ENCODE measurements at regions not wholly inside any gene's neighbourhood (a gene's known extent, or its start where the extent isn't known, plus 50 kb on each side); places are given as distances from the start of the nearest gene placed in this dataset.

DNA sequence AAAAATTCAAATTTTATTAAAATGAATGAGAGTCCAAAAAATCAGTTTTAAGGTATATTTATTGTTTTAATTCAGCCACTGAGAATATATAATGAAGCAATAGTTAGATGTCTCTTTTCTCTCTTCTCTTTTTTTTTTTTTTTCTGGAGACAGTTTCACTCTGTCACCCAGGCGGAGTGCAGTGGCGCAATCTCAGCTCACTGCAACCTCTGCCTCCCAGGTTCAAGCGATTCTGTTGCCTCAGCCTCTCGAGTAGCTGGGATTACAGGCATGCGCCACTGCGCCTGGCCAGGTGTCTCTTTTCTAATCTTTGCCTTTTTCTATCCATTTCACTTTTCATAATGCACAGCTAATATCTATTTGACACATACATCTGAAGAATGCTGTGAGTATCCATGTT is 307.1 kb upstream of the RGS6 start:
- Histone ChIP-seq H3K9me2 (ENCODE audit: low read depth, low read length) (no peaks in the 10 kb centered on the region), H3K36me3 (ENCODE audit: insufficient read depth, low read length) (peaks cover 12% of the 10 kb centered on the region; the same call in 1 of the 2 replicates), H3K79me2 (ENCODE audit: insufficient read depth, low read length) (no peaks in the 10 kb centered on the region), H3K27ac (ENCODE audit: low read depth, low read length, poor library complexity, severe bottlenecking) (no peak overlapping the region), H3K4me1 (ENCODE audit: insufficient read depth, low read length, severe bottlenecking) (no peaks in the 10 kb centered on the region), H3K9me3 (ENCODE audit: low read length) (no peaks in the 10 kb centered on the region), H3F3A (ENCODE audit: insufficient read depth, low read length) (0 out of 2 replicates have a peak, but pooled peaks cover 3% of the 10 kb centered on the region), H3K4me3 (ENCODE audit: low read depth, low read length, poor library complexity, severe bottlenecking) (no peak overlapping the region), H2AFZ (ENCODE audit: low read length) (no peak overlapping the region), H3K4me2 (ENCODE audit: low read length) (no peak overlapping the region), H3K9ac (ENCODE audit: low read length) (no peak overlapping the region), H3K27me3 (ENCODE audit: insufficient read depth, low read length) (no peaks in the 10 kb centered on the region), H4K20me1 (ENCODE audit: insufficient read depth, low read length) (no peaks in the 10 kb centered on the region)
- TF ChIP-seq, protein P1, sequence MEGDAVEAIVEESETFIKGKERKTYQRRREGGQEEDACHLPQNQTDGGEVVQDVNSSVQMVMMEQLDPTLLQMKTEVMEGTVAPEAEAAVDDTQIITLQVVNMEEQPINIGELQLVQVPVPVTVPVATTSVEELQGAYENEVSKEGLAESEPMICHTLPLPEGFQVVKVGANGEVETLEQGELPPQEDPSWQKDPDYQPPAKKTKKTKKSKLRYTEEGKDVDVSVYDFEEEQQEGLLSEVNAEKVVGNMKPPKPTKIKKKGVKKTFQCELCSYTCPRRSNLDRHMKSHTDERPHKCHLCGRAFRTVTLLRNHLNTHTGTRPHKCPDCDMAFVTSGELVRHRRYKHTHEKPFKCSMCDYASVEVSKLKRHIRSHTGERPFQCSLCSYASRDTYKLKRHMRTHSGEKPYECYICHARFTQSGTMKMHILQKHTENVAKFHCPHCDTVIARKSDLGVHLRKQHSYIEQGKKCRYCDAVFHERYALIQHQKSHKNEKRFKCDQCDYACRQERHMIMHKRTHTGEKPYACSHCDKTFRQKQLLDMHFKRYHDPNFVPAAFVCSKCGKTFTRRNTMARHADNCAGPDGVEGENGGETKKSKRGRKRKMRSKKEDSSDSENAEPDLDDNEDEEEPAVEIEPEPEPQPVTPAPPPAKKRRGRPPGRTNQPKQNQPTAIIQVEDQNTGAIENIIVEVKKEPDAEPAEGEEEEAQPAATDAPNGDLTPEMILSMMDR (IDR thresholded peaks at IDR 0.05; ENCODE audit: low read length), result no peak
- TF ChIP-seq EZH2 (IDR thresholded peaks at IDR 0.05; ENCODE audit: borderline replicate concordance, low read length), result no peak

DNA sequence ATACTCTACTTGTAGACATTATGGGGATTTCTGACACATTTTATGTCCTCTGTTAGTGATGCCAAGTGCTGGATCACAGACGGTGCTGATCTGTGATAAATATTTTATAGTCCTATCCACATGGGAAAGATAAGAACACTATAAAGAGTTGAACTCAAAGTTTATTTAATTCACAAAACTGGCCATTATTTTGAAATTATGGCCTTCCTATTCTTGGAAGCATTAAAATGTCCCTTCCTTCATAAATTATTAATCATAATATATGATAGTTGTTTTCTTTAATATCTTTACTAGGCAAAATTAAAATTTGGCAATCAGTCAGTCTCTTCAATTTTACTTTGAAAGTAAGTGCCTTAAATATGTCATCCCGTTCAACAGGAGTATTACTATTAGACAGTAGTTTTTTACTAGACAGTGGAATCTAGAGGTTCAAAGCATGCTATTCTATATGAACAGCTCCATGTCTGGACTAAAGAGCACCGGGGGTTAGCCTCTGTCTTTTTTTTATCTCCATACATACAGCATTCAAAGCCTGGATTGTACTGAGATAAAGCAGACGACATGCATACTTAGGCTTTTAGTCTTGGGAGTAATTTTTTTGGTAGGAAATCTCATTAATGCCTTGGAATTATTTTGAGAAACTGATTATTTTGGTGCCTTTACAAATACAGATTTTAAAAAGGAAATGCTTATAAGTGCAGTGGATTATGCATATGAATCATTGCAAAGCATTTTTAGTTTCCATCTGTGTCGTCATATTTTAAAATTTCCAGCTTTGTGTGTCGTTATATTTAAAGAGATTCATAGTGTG is 306.1 kb upstream of the RGS6 start:
- H3K4me1 ChIP-seq (ENCODE audit: insufficient read depth, low read length, severe bottlenecking), result no peaks in the 10 kb centered on the region
- no peaks in the 10 kb centered on the region for H3K79me2 ChIP-seq (ENCODE audit: insufficient read depth, low read length)
- H4K20me1 ChIP-seq (ENCODE audit: insufficient read depth, low read length), result no peaks in the 10 kb centered on the region
- no peak overlapping the region for H3K27ac ChIP-seq (ENCODE audit: low read depth, low read length, poor library complexity, severe bottlenecking)
- no peak overlapping the region for H3K9ac ChIP-seq (ENCODE audit: low read length)
- no peak overlapping the region for H2AFZ ChIP-seq (ENCODE audit: low read length)
- TF ChIP-seq, protein P1 (IDR thresholded peaks at IDR 0.05; ENCODE audit: low read length), result no peak
- no peak for TF ChIP-seq EZH2 (IDR thresholded peaks at IDR 0.05; ENCODE audit: borderline replicate concordance, low read length)
- no peaks in the 10 kb centered on the region for H3K9me3 ChIP-seq (ENCODE audit: low read length)
- no peaks in the 10 kb centered on the region for H3K9me2 ChIP-seq (ENCODE audit: low read depth, low read length)
- H3K4me2 ChIP-seq (ENCODE audit: low read length), result no peak overlapping the region
- peaks cover 12% of the 10 kb centered on the region; the same call in 1 of the 2 replicates for H3K36me3 ChIP-seq (ENCODE audit: insufficient read depth, low read length)
- H3F3A ChIP-seq (ENCODE audit: insufficient read depth, low read length), result 0 out of 2 replicates have a peak, but pooled peaks cover 3% of the 10 kb centered on the region
- no peaks in the 10 kb centered on the region for H3K27me3 ChIP-seq (ENCODE audit: insufficient read depth, low read length)
- H3K4me3 ChIP-seq (ENCODE audit: low read depth, low read length, poor library complexity, severe bottlenecking), result no peak overlapping the region

DNA sequence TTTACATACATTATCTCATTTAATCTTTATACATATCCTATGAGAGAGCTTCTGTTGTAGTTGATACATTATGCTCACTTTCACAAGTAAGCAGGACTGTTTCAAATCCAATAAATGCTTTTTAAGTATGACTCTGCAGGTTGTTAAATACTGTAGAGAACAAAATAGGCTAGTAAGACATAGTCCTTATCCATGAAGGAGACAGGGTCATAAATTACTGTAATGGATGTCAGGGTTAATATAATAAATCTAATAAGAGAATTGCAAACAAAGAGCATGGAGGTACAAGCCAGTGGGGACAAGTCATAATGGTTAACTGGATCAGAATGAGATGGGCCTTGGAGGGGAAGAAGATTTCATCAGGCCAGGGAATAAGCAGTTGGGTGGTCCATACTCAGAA is 303.8 kb upstream of the RGS6 start:
- Histone ChIP-seq H3F3A (ENCODE audit: insufficient read depth, low read length) (0 out of 2 replicates have a peak, but pooled peaks cover 3% of the 10 kb centered on the region), H3K4me1 (ENCODE audit: insufficient read depth, low read length, severe bottlenecking) (no peaks in the 10 kb centered on the region), H3K79me2 (ENCODE audit: insufficient read depth, low read length) (no peaks in the 10 kb centered on the region), H3K4me2 (ENCODE audit: low read length) (no peak overlapping the region), H3K27ac (ENCODE audit: low read depth, low read length, poor library complexity, severe bottlenecking) (no peak overlapping the region), H3K9me3 (ENCODE audit: low read length) (0 out of 2 replicates have a peak, but pooled peaks cover under 1% of the 10 kb centered on the region), H3K4me3 (ENCODE audit: low read depth, low read length, poor library complexity, severe bottlenecking) (no peak overlapping the region), H3K27me3 (ENCODE audit: insufficient read depth, low read length) (no peaks in the 10 kb centered on the region), H3K36me3 (ENCODE audit: insufficient read depth, low read length) (peaks cover 12% of the 10 kb centered on the region; the same call in 1 of the 2 replicates), H3K9me2 (ENCODE audit: low read depth, low read length) (no peaks in the 10 kb centered on the region), H2AFZ (ENCODE audit: low read length) (no peak overlapping the region), H4K20me1 (ENCODE audit: insufficient read depth, low read length) (no peaks in the 10 kb centered on the region), H3K9ac (ENCODE audit: low read length) (no peak overlapping the region)
- TF ChIP-seq EZH2 (IDR thresholded peaks at IDR 0.05; ENCODE audit: borderline replicate concordance, low read length), result no peak
- TF ChIP-seq, protein P1 (IDR thresholded peaks at IDR 0.05; ENCODE audit: low read length), result no peak

Data from OCI-LY1 (cell line).